ENCODE measurements at regions not wholly inside any gene's neighbourhood (a gene's known extent, or its start where the extent isn't known, plus 50 kb on each side); places are given as distances from the start of the nearest gene placed in this dataset.
"Not testable (repeated sequence)": the region's sequence is repeated elsewhere in the genome, so short reads cannot be mapped to it uniquely, and the experiment has no call there.

DNA sequence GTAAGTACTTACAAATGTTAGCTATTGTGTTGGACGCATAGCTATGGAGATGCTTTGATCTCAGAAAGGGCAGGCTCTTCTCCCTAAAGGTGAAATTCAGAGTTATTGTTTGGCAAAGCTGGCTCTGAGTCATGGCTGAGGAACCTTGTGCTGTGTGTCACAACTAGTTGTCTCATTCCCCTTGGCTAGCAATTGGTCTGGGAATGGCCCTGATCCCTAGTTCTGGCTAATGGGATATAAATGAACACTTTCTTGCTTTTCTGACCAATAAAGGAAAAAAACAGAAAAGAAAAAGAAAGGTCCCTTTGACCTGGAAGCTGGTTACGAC, 210.6 kb downstream of the MAP2K4 start:
- WGBS (ENCODE audit: low lambda C conversion rate): 9% methylated on average over 2 of the region's 2 CpGs
- no peak for DNase-seq
- Histone ChIP-seq H3K9me2 (no peaks in the 10 kb centered on the region), H3K27me3 (ENCODE audit: insufficient read depth) (no peaks in the 10 kb centered on the region), H3F3A (replicated peaks; ENCODE audit: insufficient read depth) (no peaks in the 10 kb centered on the region), H3K36me3 (replicated peaks in 1 of 2; ENCODE audit: control insufficient read depth in 1 of 2, insufficient read depth in 2 of 2, low read length in 1 of 2) (no peaks in the 10 kb centered on the region), H3K4me2 (no peak overlapping the region), H3K9ac (no peak overlapping the region), H3K79me2 (ENCODE audit: insufficient read depth) (no peaks in the 10 kb centered on the region), H3K27ac (ENCODE audit: low read depth in 2 of 2, low read length in 1 of 2) (no peak overlapping the region), H3K4me3 (ENCODE audit: low read depth in 2 of 2, low read length in 1 of 2) (no peak overlapping the region), H3K9me3 (no peaks in the 10 kb centered on the region), H3K4me1 (ENCODE audit: control insufficient read depth in 1 of 2, insufficient read depth in 2 of 2, low read depth in 1 of 2, low read length in 1 of 2) (no peaks in the 10 kb centered on the region), H4K20me1 (ENCODE audit: insufficient read depth) (no peaks in the 10 kb centered on the region), H2AFZ (ENCODE audit: low read depth) (no peak overlapping the region)
- no peak for TF ChIP-seq MXI1 (IDR thresholded peaks at IDR 0.05; ENCODE audit: low read depth, low read length)
- no peak for TF ChIP-seq MEF2A (IDR thresholded peaks at IDR 0.05; ENCODE audit: borderline replicate concordance, low read depth)
- no peak for TF ChIP-seq FOSL2 (IDR thresholded peaks at IDR 0.05; ENCODE audit: borderline replicate concordance, low read depth)
- TF ChIP-seq FOXM1 (IDR thresholded peaks at IDR 0.05; ENCODE audit: low read depth): no peak
- TF ChIP-seq RXRA (IDR thresholded peaks at IDR 0.05; ENCODE audit: borderline replicate concordance, low read depth): no peak
- no peak for TF ChIP-seq RCOR1 (IDR thresholded peaks at IDR 0.05; ENCODE audit: low read length)
- no peak for TF ChIP-seq EP300 (IDR thresholded peaks at IDR 0.05; ENCODE audit: borderline replicate concordance in 1 of 2, low read depth in 1 of 2, low read length in 1 of 2)
- no peak for TF ChIP-seq USF1 (IDR thresholded peaks at IDR 0.05; ENCODE audit: borderline replicate concordance, low read depth)
- TF ChIP-seq REST (IDR thresholded peaks at IDR 0.05; ENCODE audit: low read depth, low read length): no peak
- no peak for TF ChIP-seq TEAD4 (IDR thresholded peaks at IDR 0.05; ENCODE audit: borderline replicate concordance, insufficient read depth)
- no peak for TF ChIP-seq GABPA (IDR thresholded peaks at IDR 0.05; ENCODE audit: low read depth)
- no peak for TF ChIP-seq ZBTB33 (IDR thresholded peaks at IDR 0.05; ENCODE audit: borderline replicate concordance, low read depth)
- TF ChIP-seq POLR2AphosphoS5 (IDR thresholded peaks at IDR 0.05; ENCODE audit: low read depth, low read length): no peak
- no peak for TF ChIP-seq SMC3 (IDR thresholded peaks at IDR 0.05; ENCODE audit: low read depth, low read length)
- TF ChIP-seq RAD21 (IDR thresholded peaks at IDR 0.05; ENCODE audit: low read length): no peak
- no peak for TF ChIP-seq GATA2 (CRISPR knock-in tag; IDR thresholded peaks at IDR 0.05)
- no peak for TF ChIP-seq IRF3 (IDR thresholded peaks at IDR 0.05; ENCODE audit: low read depth, low read length)
- POLR2A ChIA-PET: no interaction called here
- CTCF ChIA-PET: no interaction called here

- H3K4me3 ChIP-seq (ENCODE audit: low read depth in 2 of 2, low read length in 1 of 2); H3K4me2 ChIP-seq; H3K36me3 ChIP-seq (replicated peaks in 1 of 2; ENCODE audit: control insufficient read depth in 1 of 2, insufficient read depth in 2 of 2, low read length in 1 of 2); H3K4me1 ChIP-seq (ENCODE audit: control insufficient read depth in 1 of 2, insufficient read depth in 2 of 2, low read depth in 1 of 2, low read length in 1 of 2); H2AFZ ChIP-seq (ENCODE audit: low read depth); H3K9me2 ChIP-seq; DNase-seq; H3K27me3 ChIP-seq (ENCODE audit: insufficient read depth); POLR2A ChIA-PET; H3K9me3 ChIP-seq; H3K79me2 ChIP-seq (ENCODE audit: insufficient read depth); H3F3A ChIP-seq (replicated peaks; ENCODE audit: insufficient read depth); H4K20me1 ChIP-seq (ENCODE audit: insufficient read depth); H3K27ac ChIP-seq (ENCODE audit: low read depth in 2 of 2, low read length in 1 of 2); H3K9ac ChIP-seq: not testable (repeated sequence)
- WGBS (ENCODE audit: low lambda C conversion rate): 17% methylated on average over 5 of the region's 5 CpGs
- CTCF ChIA-PET: interaction anchor here (1.6 kb wide), 1 partner anchor 17 kb away, joined by 5 read pairs; no protein-coding TSS in a partner anchor
These were observed 218.3 kb downstream of the MAP2K4 start for GRCh38 chr17:12239021-12239420.

Data from SK-N-SH (cell line).